Lower leg skin (tissue), 3 donors: ENCODE measurements at regions not wholly inside any gene's neighbourhood (a gene's known extent, or its start where the extent isn't known, plus 50 kb on each side); places are given as distances from the start of the nearest gene placed in this dataset.

Source experiments
- POLR2A ChIP-seq, 2 donors: fragments of 450-650 bp; IDR thresholded peaks; one replicate each; pipeline ENCODE4 v1.6.1; 2016 to 2017; ENCODE audit warnings: antibody characterized with exemption in 2 of 2, mild to moderate bottlenecking in 1 of 2, moderate library complexity in 1 of 2
- TF ChIP-seq, protein P1 (sequence below), 3 donors: fragments of 450-650 bp; IDR thresholded peaks; one replicate each; pipeline ENCODE4 v1.5.1; 2016; ENCODE audit warnings: antibody characterized with exemption in 3 of 3, mild to moderate bottlenecking in 3 of 3, moderate library complexity in 2 of 3

DNA sequence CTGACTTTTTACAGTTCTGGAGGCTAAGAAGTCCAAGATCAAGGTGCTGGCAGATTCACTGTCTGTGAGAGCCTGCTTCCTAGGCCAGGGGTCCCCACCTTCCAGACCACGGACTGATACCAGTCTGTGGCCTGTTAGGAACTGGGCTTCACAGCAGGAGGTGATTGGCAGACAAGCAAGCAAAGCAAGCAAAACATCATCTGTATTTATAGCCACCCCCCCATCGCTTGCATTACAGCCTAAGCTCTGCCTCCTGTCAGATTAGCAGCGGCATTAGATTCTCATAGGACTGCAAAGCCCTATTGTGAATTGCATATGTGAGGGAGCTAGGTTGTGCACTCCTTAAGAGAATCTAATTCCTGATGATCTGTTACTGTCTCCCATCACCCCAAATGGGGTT is 194.7 kb upstream of the THRB start:
- TF ChIP-seq, protein P1, sequence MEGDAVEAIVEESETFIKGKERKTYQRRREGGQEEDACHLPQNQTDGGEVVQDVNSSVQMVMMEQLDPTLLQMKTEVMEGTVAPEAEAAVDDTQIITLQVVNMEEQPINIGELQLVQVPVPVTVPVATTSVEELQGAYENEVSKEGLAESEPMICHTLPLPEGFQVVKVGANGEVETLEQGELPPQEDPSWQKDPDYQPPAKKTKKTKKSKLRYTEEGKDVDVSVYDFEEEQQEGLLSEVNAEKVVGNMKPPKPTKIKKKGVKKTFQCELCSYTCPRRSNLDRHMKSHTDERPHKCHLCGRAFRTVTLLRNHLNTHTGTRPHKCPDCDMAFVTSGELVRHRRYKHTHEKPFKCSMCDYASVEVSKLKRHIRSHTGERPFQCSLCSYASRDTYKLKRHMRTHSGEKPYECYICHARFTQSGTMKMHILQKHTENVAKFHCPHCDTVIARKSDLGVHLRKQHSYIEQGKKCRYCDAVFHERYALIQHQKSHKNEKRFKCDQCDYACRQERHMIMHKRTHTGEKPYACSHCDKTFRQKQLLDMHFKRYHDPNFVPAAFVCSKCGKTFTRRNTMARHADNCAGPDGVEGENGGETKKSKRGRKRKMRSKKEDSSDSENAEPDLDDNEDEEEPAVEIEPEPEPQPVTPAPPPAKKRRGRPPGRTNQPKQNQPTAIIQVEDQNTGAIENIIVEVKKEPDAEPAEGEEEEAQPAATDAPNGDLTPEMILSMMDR (IDR thresholded peaks at IDR 0.05) = no peak
- TF ChIP-seq POLR2A (IDR thresholded peaks at IDR 0.05) = no peak
